NB4 (cell line): ENCODE measurements at regions not wholly inside any gene's neighbourhood (a gene's known extent, or its start where the extent isn't known, plus 50 kb on each side); places are given as distances from the start of the nearest gene placed in this dataset.
"Not testable (repeated sequence)": the region's sequence is repeated elsewhere in the genome, so short reads cannot be mapped to it uniquely, and the experiment has no call there.

Experiments used
- DNase-seq: peaks from one replicate; pipeline ENCODE4 v3.0.0; 2010; ENCODE audit warnings: low read depth
- H3K4me3 ChIP-seq: one replicate; pipeline ENCODE4 v1.5.1; 2011; ENCODE audit warnings: mild to moderate bottlenecking, low read depth, low read length, moderate library complexity
- MYC ChIP-seq: IDR thresholded peaks from 2 replicates; pipeline ENCODE4 v1.6.1; 2011; ENCODE audit warnings: low read depth, low read length
- POLR2A ChIP-seq: IDR thresholded peaks from 2 replicates; pipeline ENCODE4 v1.6.1; 2011; ENCODE audit warnings: mild to moderate bottlenecking; ENCODE audit not compliant: insufficient read length; ENCODE audit errors: extremely low read depth
- TF ChIP-seq, protein P1 (sequence below): IDR thresholded peaks from 2 replicates; pipeline ENCODE4 v1.6.1; 2011; ENCODE audit warnings: low read depth, low read length
- TF ChIP-seq, protein P2 (sequence below): IDR thresholded peaks from one replicate; pipeline ENCODE4 v1.5.1; 2012; ENCODE audit warnings: low read depth, low read length

- DNase-seq: no peak
- H3K4me3 ChIP-seq: no peak overlapping the region
- TF ChIP-seq POLR2A: no peak
- TF ChIP-seq MYC: no peak
- TF ChIP-seq, protein P1, sequence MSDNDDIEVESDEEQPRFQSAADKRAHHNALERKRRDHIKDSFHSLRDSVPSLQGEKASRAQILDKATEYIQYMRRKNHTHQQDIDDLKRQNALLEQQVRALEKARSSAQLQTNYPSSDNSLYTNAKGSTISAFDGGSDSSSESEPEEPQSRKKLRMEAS: no peak
- TF ChIP-seq, protein P2, sequence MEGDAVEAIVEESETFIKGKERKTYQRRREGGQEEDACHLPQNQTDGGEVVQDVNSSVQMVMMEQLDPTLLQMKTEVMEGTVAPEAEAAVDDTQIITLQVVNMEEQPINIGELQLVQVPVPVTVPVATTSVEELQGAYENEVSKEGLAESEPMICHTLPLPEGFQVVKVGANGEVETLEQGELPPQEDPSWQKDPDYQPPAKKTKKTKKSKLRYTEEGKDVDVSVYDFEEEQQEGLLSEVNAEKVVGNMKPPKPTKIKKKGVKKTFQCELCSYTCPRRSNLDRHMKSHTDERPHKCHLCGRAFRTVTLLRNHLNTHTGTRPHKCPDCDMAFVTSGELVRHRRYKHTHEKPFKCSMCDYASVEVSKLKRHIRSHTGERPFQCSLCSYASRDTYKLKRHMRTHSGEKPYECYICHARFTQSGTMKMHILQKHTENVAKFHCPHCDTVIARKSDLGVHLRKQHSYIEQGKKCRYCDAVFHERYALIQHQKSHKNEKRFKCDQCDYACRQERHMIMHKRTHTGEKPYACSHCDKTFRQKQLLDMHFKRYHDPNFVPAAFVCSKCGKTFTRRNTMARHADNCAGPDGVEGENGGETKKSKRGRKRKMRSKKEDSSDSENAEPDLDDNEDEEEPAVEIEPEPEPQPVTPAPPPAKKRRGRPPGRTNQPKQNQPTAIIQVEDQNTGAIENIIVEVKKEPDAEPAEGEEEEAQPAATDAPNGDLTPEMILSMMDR: no peak
These were observed 841.7 kb upstream of the ACVR2A start for GRCh38 chr2:147003081-147003480.

DNA sequence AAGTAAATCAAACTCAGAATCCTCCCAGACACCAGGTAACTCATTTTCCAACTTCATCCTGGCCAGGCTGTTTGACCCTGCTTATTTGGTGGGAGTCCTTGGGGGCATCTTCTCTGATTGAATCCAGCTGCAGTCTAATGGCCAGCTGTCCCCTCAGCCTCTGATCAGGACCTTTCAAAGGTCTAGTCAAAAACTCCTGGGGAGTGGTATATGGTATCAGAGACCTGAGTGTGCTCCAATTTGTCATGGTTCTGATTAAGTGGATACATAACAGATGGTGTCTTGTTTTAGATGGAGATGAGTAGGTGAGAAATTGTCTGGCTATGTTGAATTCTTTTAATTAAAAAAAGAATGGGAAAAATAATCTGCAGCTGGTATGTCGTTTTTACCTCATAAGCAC, 842.6 kb upstream of the ACVR2A start:
- H3K4me3 ChIP-seq: no peak overlapping the region
- TF ChIP-seq POLR2A: no peak
- TF ChIP-seq, protein P2: no peak
- TF ChIP-seq MYC: no peak
- TF ChIP-seq, protein P1: no peak
- no peak for DNase-seq

GRCh38 chr2:147001061-147001460, 843.8 kb upstream of the ACVR2A start:
- H3K4me3 ChIP-seq: no peak overlapping the region
- TF ChIP-seq MYC (no peak), POLR2A (no peak)
- TF ChIP-seq, protein P1: no peak
- TF ChIP-seq, protein P2: no peak
- no peak for DNase-seq

DNA sequence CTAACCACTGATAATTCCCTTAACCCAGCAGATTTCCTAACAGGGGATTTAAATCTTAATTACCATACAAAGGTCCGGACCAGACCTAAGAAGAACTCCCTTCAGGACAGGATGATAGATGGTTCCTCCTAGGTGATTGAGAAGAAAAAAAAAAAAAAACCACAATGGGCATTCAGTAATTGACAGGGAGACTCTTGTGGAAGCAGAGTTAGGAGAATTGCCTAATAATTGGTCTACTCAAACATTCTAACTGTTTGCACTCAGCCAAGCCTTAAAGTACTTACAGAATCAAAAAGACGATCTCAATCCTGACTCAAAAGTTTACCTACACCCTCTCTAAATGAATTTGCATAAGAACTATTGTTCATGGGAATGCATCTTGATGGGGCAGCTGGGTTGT, 844.7 kb upstream of the ACVR2A start:
- H3K4me3 ChIP-seq, DNase-seq: not testable (repeated sequence)

- TF ChIP-seq, protein P2: no peak
- TF ChIP-seq MYC (no peak), POLR2A (no peak)
- TF ChIP-seq, protein P1: no peak
- H3K4me3 ChIP-seq: no peak overlapping the region
- no peak for DNase-seq
These were observed 846.9 kb upstream of the ACVR2A start for GRCh38 chr2:146997945-146998344.

DNA sequence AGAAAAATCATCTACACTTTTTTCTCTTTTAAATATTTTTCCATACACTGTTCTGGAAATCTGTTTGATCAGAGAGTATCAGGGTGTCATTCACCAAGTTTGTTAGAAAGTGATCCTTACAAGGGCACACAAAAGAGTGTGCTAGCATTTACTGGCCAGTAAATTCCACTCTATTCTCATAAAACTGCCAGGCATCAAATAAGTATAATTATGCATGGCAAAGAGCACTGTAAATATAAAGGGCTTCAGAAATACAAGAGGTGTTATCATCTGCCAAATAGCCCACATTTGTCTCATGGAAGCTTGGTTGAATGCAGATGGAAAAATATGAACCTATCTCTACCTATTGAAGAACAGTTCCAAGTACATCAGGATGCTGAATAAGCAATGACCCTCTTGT, 847.3 kb upstream of the ACVR2A start:
- H3K4me3 ChIP-seq: no peak overlapping the region
- TF ChIP-seq, protein P1: no peak
- no peak for DNase-seq

GRCh38 chr2:146994246-146994645, 850.6 kb upstream of the ACVR2A start:
- H3K4me3 ChIP-seq: no peak overlapping the region
- no peak for DNase-seq
- TF ChIP-seq, protein P2: no peak
- TF ChIP-seq POLR2A (no peak), MYC (no peak)
- TF ChIP-seq, protein P1: no peak
